Gastrocnemius medialis (tissue), 4 donors: ENCODE measurements at regions not wholly inside any gene's neighbourhood (a gene's known extent, or its start where the extent isn't known, plus 50 kb on each side); places are given as distances from the start of the nearest gene placed in this dataset.

ENCODE experiments used
- ATAC-seq, 2 donors: fragments of 150-250 bp; one replicate each; pipeline ENCODE4 v1.9.1; 2016
- DNase-seq, 2 donors: peaks; one replicate each; pipeline ENCODE4 v3.0.0-alpha.2; 2019
- H3K27ac ChIP-seq, 4 donors: fragments of 200-600 bp; sonication (generic); 1 replicate in 1 of 4; 2 replicates in 3 of 4; pipeline ENCODE4 v1.5.1; 2016 to 2018; ENCODE audit warnings: mild to moderate bottlenecking in 2 of 4, moderate library complexity in 1 of 4
- H3K27me3 ChIP-seq, 3 donors: fragments of 200-600 bp; sonication (generic) in 2 of 3; 1 replicate in 1 of 3; 2 replicates in 2 of 3; pipeline versions ENCODE4 v1.5.1 to v1.6.0; 2016 to 2019; ENCODE audit warnings: mild to moderate bottlenecking in 1 of 3, moderate library complexity in 1 of 3
- H3K36me3 ChIP-seq, 2 donors: fragments of 200-600 bp; sonication (generic) in 1 of 2; one replicate each; pipeline ENCODE4 v1.5.1; 2017 to 2018
- H3K4me1 ChIP-seq, 2 donors: fragments of 200-600 bp; sonication (generic) in 1 of 2; one replicate each; pipeline ENCODE4 v1.5.1; 2016 to 2017; ENCODE audit warnings: mild to moderate bottlenecking in 2 of 2
- H3K4me3 ChIP-seq, 4 donors: fragments of 200-600 bp; sonication (generic) in 3 of 4; 1 replicate in 1 of 4; 2 replicates in 3 of 4; pipeline ENCODE4 v1.5.1; 2016 to 2019; ENCODE audit warnings: mild to moderate bottlenecking in 2 of 4
- H3K9me3 ChIP-seq, 3 donors: fragments of 200-600 bp; sonication (generic) in 2 of 3; 1 replicate in 1 of 3; 2 replicates in 2 of 3; pipeline ENCODE4 v1.5.1; 2016 to 2019
- POLR2A ChIP-seq, 2 donors: fragments of 450-650 bp; IDR thresholded peaks; one replicate each; pipeline ENCODE4 v1.6.1; 2017; ENCODE audit warnings: antibody characterized with exemption in 2 of 2, mild to moderate bottlenecking in 2 of 2, moderate library complexity in 2 of 2
- in situ Hi-C, 4 donors: fragments of 200-750 bp; cut with MboI; loops; one replicate each; pipeline versions ENCODE4 v1.15.0 to v1.8.0; 2017; ENCODE audit warnings: low sequenced_read_pairs in 4 of 4
- intact Hi-C: fragments of 100-400 bp; cut with DNase I; formaldehyde crosslinking; loops from one replicate; pipeline ENCODE4 v1.15.1; 2023; ENCODE audit warnings: low total_unique reads
- TF ChIP-seq, protein P1 (sequence below), 5 experiments: fragments of 450-650 bp in 3 of 5; fragments of 200-600 bp in 2 of 5; sonication (generic) in 2 of 5; IDR thresholded peaks in 4 of 5; conservative IDR thresholded peaks in 1 of 5; 1 replicate in 4 of 5; 2 replicates in 1 of 5; pipeline ENCODE4 v1.5.1; 2016 to 2019; ENCODE audit warnings: antibody characterized with exemption in 5 of 5, mild to moderate bottlenecking in 3 of 5, moderate library complexity in 3 of 5

DNA sequence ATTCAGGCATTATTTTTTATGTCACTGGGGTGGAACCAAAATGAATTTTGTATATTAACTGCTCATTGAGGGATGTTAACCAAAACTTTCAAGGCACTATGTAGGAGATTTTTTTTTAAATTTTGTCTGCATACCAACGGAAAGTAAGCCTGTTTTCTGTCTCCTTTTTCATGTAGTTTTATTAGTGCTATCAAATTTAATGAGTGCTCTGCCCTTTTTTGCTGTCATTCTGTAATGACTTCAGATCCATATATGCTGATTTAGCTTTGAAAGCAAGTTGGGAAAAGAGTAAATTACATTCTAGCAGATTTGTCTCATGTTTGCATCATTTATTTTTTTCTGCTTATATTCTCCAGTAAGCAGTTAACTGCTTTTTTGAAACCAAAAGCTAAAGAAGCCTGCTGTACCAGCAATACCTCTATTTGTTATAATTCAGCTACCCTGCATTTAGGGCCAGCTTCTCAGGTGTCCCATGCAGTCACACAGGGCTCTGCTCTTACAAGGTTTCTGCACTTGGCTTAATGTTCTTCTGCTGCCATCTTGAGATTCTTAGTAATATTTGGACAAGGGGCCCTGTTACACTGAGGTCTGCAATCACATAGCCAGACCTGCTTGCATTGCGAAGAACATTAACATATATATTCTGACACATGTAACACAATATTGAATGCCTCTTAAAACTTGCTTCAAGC is 429.0 kb downstream of the UTRN start:
- no peak overlapping the region for H3K4me3 ChIP-seq
- TF ChIP-seq POLR2A (IDR thresholded peaks at IDR 0.05) = no peak
- TF ChIP-seq, protein P1, sequence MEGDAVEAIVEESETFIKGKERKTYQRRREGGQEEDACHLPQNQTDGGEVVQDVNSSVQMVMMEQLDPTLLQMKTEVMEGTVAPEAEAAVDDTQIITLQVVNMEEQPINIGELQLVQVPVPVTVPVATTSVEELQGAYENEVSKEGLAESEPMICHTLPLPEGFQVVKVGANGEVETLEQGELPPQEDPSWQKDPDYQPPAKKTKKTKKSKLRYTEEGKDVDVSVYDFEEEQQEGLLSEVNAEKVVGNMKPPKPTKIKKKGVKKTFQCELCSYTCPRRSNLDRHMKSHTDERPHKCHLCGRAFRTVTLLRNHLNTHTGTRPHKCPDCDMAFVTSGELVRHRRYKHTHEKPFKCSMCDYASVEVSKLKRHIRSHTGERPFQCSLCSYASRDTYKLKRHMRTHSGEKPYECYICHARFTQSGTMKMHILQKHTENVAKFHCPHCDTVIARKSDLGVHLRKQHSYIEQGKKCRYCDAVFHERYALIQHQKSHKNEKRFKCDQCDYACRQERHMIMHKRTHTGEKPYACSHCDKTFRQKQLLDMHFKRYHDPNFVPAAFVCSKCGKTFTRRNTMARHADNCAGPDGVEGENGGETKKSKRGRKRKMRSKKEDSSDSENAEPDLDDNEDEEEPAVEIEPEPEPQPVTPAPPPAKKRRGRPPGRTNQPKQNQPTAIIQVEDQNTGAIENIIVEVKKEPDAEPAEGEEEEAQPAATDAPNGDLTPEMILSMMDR (IDR thresholded peaks at IDR 0.05 in 4 of 5, conservative IDR thresholded peaks at IDR 0.05 in 1 of 5) = no peak
- ATAC-seq = no peak

DNA sequence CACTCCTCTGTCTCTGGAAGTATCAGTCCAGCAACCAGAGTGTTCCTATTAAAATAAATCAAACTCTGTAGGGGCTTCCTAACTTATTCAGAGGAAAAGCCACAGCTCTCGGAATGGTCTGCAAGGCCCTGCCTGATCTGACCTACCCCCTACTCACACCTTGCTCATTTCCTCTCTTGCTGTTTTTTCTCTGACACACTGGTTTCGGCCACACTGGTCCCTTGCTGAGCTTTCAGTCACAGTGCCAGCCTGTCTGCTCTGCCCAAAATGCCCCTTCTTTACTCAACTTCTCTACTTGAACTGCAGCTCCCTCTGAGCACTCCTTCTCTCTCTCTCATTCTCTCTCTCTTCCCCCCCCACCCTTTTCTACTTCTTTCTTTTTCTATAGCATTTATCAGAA is 430.2 kb downstream of the UTRN start:
- DNase-seq (no peak), ATAC-seq (no peak)
- in situ Hi-C loops = no loop called here
- peaks cover 0 to 6% of the 10 kb centered on the region in 2 donors for H3K4me1 ChIP-seq
- H3K4me3 ChIP-seq = no peak overlapping the region
- no peaks in the 10 kb centered on the region for H3K27me3 ChIP-seq
- H3K36me3 ChIP-seq = no peaks in the 10 kb centered on the region
- H3K9me3 ChIP-seq = no peaks in the 10 kb centered on the region
- H3K27ac ChIP-seq = no peak overlapping the region
- TF ChIP-seq, protein P1 (IDR thresholded peaks at IDR 0.05 in 4 of 5, conservative IDR thresholded peaks at IDR 0.05 in 1 of 5) = no peak
- no peak for TF ChIP-seq POLR2A (IDR thresholded peaks at IDR 0.05)
- intact Hi-C loops = no loop called here

More for the DNA sequence above, 429.0 kb downstream of the UTRN start:
- Histone ChIP-seq H3K36me3 (no peaks in the 10 kb centered on the region), H3K4me1 (peaks cover 0 to 6% of the 10 kb centered on the region in 2 donors), H3K9me3 (no peaks in the 10 kb centered on the region), H3K27me3 (no peaks in the 10 kb centered on the region), H3K27ac (no peak overlapping the region)
- in situ Hi-C loops = no loop called here
- intact Hi-C loops = no loop called here
- no peak for DNase-seq

DNA sequence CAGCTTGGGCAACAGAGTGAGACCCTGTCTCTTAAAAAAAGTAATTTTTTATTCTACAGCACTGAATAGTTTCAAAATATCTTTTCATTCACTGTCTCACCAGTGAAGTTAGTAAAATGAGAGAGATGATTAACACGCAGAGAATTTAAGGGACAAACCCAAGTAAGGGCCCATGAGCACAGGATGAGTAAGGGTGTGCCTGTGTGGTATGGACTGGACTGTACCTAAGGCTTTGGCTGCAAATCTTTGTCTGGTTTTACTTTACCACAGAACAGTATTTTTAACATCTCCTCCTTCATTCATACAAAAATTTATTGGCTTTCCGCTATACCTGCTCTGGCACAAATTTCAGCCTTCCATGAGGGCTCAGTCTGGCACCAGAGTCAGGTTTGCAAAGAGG is 433.3 kb downstream of the UTRN start:
- no peaks in the 10 kb centered on the region for H3K36me3 ChIP-seq
- H3K27ac ChIP-seq = no peak overlapping the region
- TF ChIP-seq POLR2A (IDR thresholded peaks at IDR 0.05) = no peak
- no peak for DNase-seq
- no peak for ATAC-seq
- no peaks in the 10 kb centered on the region for H3K9me3 ChIP-seq
- H3K4me3 ChIP-seq = no peak overlapping the region
- H3K27me3 ChIP-seq = no peaks in the 10 kb centered on the region
- H3K4me1 ChIP-seq = peaks cover 0 to 6% of the 10 kb centered on the region in 2 donors
- in situ Hi-C loops = no loop called here
- intact Hi-C loops = no loop called here

DNA sequence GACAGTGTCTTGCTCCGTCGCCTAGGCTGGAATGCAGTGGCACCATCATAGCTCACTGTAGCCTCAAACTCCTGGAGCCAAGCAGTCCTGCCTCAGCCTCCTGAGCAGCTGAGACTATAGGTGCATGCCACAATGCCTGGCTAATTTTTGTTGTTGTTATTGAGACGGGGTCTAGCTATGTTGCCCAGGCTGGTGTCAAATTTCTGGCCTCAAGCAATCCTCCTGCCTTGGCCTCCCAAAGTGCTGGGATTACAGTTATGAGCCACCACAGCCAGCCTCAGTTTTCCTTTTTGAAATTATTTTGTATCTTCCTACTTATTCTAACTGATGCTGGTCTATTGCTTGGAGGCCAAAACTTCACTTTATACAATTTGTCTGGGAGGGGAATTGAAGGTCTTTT is 436.1 kb downstream of the UTRN start:
- H3K4me3 ChIP-seq = no peak overlapping the region
- in situ Hi-C loops (no loop called here), intact Hi-C loops (no loop called here)
- no peak for TF ChIP-seq POLR2A (IDR thresholded peaks at IDR 0.05)
- TF ChIP-seq, protein P1 (IDR thresholded peaks at IDR 0.05 in 4 of 5, conservative IDR thresholded peaks at IDR 0.05 in 1 of 5) = no peak
- no peaks in the 10 kb centered on the region for H3K9me3 ChIP-seq
- DNase-seq (no peak), ATAC-seq (no peak)
- H3K27me3 ChIP-seq = no peaks in the 10 kb centered on the region
- H3K4me1 ChIP-seq = no peaks in the 10 kb centered on the region
- H3K27ac ChIP-seq = no peak overlapping the region
- no peaks in the 10 kb centered on the region for H3K36me3 ChIP-seq

DNA sequence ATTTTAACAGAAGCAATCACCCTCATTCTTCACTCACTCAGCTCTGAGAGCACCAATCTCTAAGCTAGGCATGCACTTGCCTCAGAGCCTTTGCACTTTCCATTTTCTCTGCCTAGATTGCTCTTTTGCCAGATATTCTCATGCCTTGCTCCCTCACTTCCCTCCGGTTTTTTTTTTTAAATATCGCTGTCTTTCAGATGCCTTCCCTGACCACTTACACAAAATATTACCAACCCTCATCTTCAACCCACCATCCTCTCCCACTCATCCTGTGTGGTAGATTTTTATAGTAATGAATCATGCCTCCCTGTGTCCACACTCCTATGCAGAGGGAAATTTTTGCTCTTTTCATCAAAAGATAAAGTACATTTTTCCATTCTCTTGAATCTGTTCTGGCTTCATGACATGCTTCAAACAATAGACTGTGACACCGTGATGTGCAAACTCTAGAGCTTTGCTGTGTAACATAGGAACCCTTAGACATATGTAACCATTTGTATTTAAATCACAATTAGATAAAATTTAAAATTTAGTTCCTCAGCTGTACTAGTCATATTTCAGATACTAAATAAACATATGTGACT is 437.1 kb downstream of the UTRN start:
- intact Hi-C loops = no loop called here

More for the DNA sequence above, 437.1 kb downstream of the UTRN start:
- no peak for TF ChIP-seq POLR2A (IDR thresholded peaks at IDR 0.05)
- TF ChIP-seq, protein P1 (IDR thresholded peaks at IDR 0.05 in 4 of 5, conservative IDR thresholded peaks at IDR 0.05 in 1 of 5) = no peak
- H3K36me3 ChIP-seq = no peaks in the 10 kb centered on the region
- no peak overlapping the region for H3K27ac ChIP-seq
- H3K9me3 ChIP-seq = no peaks in the 10 kb centered on the region
- H3K4me1 ChIP-seq = no peaks in the 10 kb centered on the region
- no peak for DNase-seq
- no peaks in the 10 kb centered on the region for H3K27me3 ChIP-seq
- H3K4me3 ChIP-seq = no peak overlapping the region
- no peak for ATAC-seq
- in situ Hi-C loops = no loop called here
